Endothelial cell of umbilical vein (primary cell): ENCODE measurements at regions not wholly inside any gene's neighbourhood (a gene's known extent, or its start where the extent isn't known, plus 50 kb on each side); places are given as distances from the start of the nearest gene placed in this dataset.

Source experiments
- BruUV-seq: library from RNA; stranded (reverse); fragments of 400-500 nt; replicated peaks from 2 replicates; lab custom pipeline; 2021; lab: Mats Ljungman, UMichigan
- CTCF ChIA-PET: fragments of 300-600, 350-600 bp; sonication (Branson Sonifier 250); formaldehyde crosslinking; loops from one replicate; lab custom pipeline; 2021; ENCODE audit warnings: antibody characterized with exemption, inconsistent platforms; lab: Charles Lee
- POLR2A ChIA-PET: fragments of 300-600, 350-600 bp; sonication (Branson Sonifier 250); formaldehyde crosslinking; loops from one replicate; lab custom pipeline; 2021; ENCODE audit warnings: antibody characterized with exemption, inconsistent platforms; lab: Charles Lee
- DNase-seq: peaks from one replicate; pipeline ENCODE4 v3.0.0-alpha.2; 2011; ENCODE audit warnings: low read depth, low spot score
- FAIRE-seq: peaks from 2 replicates; lab custom pipeline; 2011; peaks lifted over from hg19 to GRCh38; lab: Jason Lieb, UNC
- H2AFZ ChIP-seq: 2 replicates; pipeline ENCODE4 v1.6.0; 2012; ENCODE audit warnings: low read depth, low read length, control low read depth, inconsistent platforms
- H3K27ac ChIP-seq: 2 replicates; pipeline ENCODE4 v1.5.1; 2011; ENCODE audit warnings: low read depth, mild to moderate bottlenecking, control low read depth, low read length, moderate library complexity; ENCODE audit not compliant: insufficient read depth
- H3K27me3 ChIP-seq, 2 experiments: 2 replicates each; pipeline versions ENCODE4 v1.6.0 to v1.6.1; 2011; ENCODE audit warnings: low read length in 2 of 2, mixed read lengths in 1 of 2; ENCODE audit not compliant: control insufficient read depth in 2 of 2, insufficient read depth in 2 of 2
- H3K36me3 ChIP-seq, 2 experiments: 2 replicates in 1 of 2; 3 replicates in 1 of 2; pipeline ENCODE4 v1.5.1; 2011; ENCODE audit warnings: low read length in 2 of 2, mild to moderate bottlenecking in 1 of 2, moderate library complexity in 1 of 2; ENCODE audit not compliant: control insufficient read depth in 2 of 2, insufficient read depth in 2 of 2; ENCODE audit errors: extremely low read depth in 1 of 2
- H3K4me1 ChIP-seq: 3 replicates; pipeline ENCODE4 v1.5.1; 2011; ENCODE audit warnings: mild to moderate bottlenecking, low read length; ENCODE audit not compliant: control insufficient read depth, insufficient read depth; ENCODE audit errors: extremely low read depth
- H3K4me2 ChIP-seq: 2 replicates; pipeline ENCODE4 v1.6.1; 2011; ENCODE audit warnings: low read length, control low read depth, mixed read lengths; ENCODE audit not compliant: insufficient read depth
- H3K4me3 ChIP-seq, 3 experiments: fragments of 200-600 bp in 1 of 3; sonication (generic), shearing (Covaris generic) in 1 of 3; replicated peaks in 1 of 3; 2 replicates each; pipeline ENCODE4 v1.5.1; 2011 to 2016; ENCODE audit warnings: control low read depth in 3 of 3, low read length in 3 of 3, mild to moderate bottlenecking in 2 of 3, inconsistent platforms in 1 of 3, low read depth in 1 of 3, moderate library complexity in 1 of 3; ENCODE audit not compliant: insufficient read depth in 1 of 3
- H3K79me2 ChIP-seq: 2 replicates; pipeline ENCODE4 v1.6.0; 2012; ENCODE audit warnings: low read length, inconsistent platforms; ENCODE audit not compliant: control insufficient read depth, insufficient read depth
- H3K9ac ChIP-seq: replicated peaks from 2 replicates; pipeline ENCODE3; 2011; ENCODE audit warnings: low read length, control low read depth; ENCODE audit not compliant: insufficient read depth; ENCODE audit errors: extremely low read depth
- H3K9me1 ChIP-seq: replicated peaks from 3 replicates; pipeline ENCODE4 v1.6.0; 2011; ENCODE audit warnings: mild to moderate bottlenecking, low read length; ENCODE audit not compliant: control insufficient read depth, insufficient read depth; ENCODE audit errors: extremely low read depth
- H3K9me3 ChIP-seq: replicated peaks from 2 replicates; pipeline ENCODE4 v1.5.1; 2012; ENCODE audit warnings: low read length, inconsistent platforms; ENCODE audit not compliant: control insufficient read depth, insufficient read depth
- H4K20me1 ChIP-seq: replicated peaks from 2 replicates; pipeline ENCODE3; 2011; ENCODE audit warnings: mild to moderate bottlenecking, low read length; ENCODE audit not compliant: control insufficient read depth, insufficient read depth; ENCODE audit errors: extremely low read depth
- EZH2 ChIP-seq: IDR thresholded peaks from 2 replicates; pipeline ENCODE4 v1.6.1; 2012; ENCODE audit warnings: borderline replicate concordance, low read depth, mild to moderate bottlenecking, moderate library complexity, low read length, inconsistent platforms; ENCODE audit not compliant: severe bottlenecking
- FOS ChIP-seq: IDR thresholded peaks from 2 replicates; pipeline ENCODE4 v1.6.1; 2011; ENCODE audit warnings: mild to moderate bottlenecking, low read length, moderate library complexity, borderline replicate concordance; ENCODE audit not compliant: insufficient read depth
- GATA2 ChIP-seq: IDR thresholded peaks from 2 replicates; pipeline ENCODE4 v1.7.0; 2011; ENCODE audit warnings: low read depth, mild to moderate bottlenecking, moderate library complexity, mixed read lengths, low read length; ENCODE audit not compliant: insufficient read length, insufficient read depth
- JUN ChIP-seq: IDR thresholded peaks from 2 replicates; pipeline ENCODE4 v1.6.1; 2011; ENCODE audit warnings: borderline replicate concordance, low read depth; ENCODE audit not compliant: insufficient read length, insufficient read depth
- MYC ChIP-seq: IDR thresholded peaks from one replicate; pipeline ENCODE4 v1.6.1; 2011; ENCODE audit warnings: mild to moderate bottlenecking, low read depth, low read length
- POLR2A ChIP-seq: IDR thresholded peaks from 2 replicates; pipeline ENCODE4 v1.6.1; 2012; ENCODE audit warnings: low read depth, mild to moderate bottlenecking, control low read depth, low read length
- POLR2AphosphoS5 ChIP-seq: IDR thresholded peaks from 2 replicates; pipeline ENCODE4 v1.6.1; 2012; ENCODE audit warnings: low read depth, mild to moderate bottlenecking, control low read depth, low read length, moderate library complexity; ENCODE audit not compliant: insufficient read depth
- dilution Hi-C: fragments of 300-500 bp; cut with MboI; formaldehyde crosslinking; loops from one replicate; pipeline ENCODE4 v1.15.0; 2019; ENCODE audit warnings: low sequenced_read_pairs; ENCODE audit not compliant: extremely low pct_ligation_motif_present
- intact Hi-C: fragments of 100-400 bp; cut with micrococcal nuclease; formaldehyde crosslinking; loops from one replicate; pipeline ENCODE4 v1.10.0; 2022
- TF ChIP-seq, protein P1 (sequence below), 2 donors: IDR thresholded peaks; 1 replicate in 1 of 2; 2 replicates in 1 of 2; pipeline ENCODE4 v1.5.1; 2011; ENCODE audit warnings: low read length in 2 of 2, mild to moderate bottlenecking in 2 of 2, moderate library complexity in 2 of 2, control low read depth in 1 of 2, inconsistent platforms in 1 of 2, low read depth in 1 of 2; ENCODE audit not compliant: insufficient read depth in 1 of 2; ENCODE audit errors: extremely low read depth in 1 of 2
- TF ChIP-seq, protein P2 (sequence below): IDR thresholded peaks from 2 replicates; pipeline ENCODE4 v1.6.1; 2011; ENCODE audit not compliant: insufficient read depth, insufficient read length

DNA sequence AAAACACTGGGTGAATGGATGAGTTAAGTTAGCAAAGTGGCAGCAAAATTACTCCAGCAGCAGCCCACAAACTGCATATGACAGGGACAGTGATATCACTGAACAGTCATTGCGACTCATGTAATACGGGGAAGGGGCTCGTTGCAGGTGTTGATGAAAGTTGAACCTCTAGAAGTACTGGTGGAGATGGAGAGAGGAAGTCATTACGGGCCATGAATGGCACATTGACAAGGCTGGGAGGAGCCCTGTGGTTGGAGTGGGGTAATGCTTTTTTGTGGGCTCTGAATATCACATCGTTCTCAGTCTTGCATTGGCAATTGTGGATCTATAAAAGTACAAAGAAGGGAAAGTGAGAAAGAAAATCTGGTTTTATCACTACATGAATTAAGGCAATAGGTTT is 278.1 kb downstream of the ZPLD1 start:
- CTCF ChIA-PET, result no interaction called here
- DNase-seq, result no peak

DNA sequence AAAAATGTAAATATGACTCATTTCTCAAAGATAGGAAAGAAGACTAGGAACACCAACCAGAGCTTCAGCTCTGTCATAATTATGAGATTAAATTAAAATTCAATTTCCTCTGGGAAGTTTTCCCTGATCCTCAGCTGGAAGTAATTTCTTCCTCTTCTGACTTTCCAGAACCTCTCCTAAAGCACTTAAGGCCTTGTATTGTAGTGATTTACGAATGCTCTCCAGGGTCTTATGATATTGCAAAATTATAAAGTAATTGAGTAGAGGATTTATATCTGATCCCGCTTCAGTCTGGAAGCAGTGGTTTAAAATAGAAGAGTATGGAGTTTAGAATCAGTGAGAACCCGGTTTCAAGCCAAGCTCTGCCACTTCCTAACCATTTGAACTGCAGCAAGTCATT is 279.8 kb downstream of the ZPLD1 start:
- FAIRE-seq, result no peak
- Histone ChIP-seq H3K9me1 (no peaks in the 10 kb centered on the region), H3K36me3 (no peaks in the 10 kb centered on the region), H3K4me3 (no peak overlapping the region), H3K27me3 (no peaks in the 10 kb centered on the region), H3K4me2 (no peak overlapping the region), H3K9me3 (no peaks in the 10 kb centered on the region), H3K27ac (no peak overlapping the region), H4K20me1 (no peaks in the 10 kb centered on the region), H2AFZ (no peak overlapping the region), H3K79me2 (no peaks in the 10 kb centered on the region), H3K9ac (no peak overlapping the region), H3K4me1 (no peaks in the 10 kb centered on the region)
- TF ChIP-seq, protein P1, sequence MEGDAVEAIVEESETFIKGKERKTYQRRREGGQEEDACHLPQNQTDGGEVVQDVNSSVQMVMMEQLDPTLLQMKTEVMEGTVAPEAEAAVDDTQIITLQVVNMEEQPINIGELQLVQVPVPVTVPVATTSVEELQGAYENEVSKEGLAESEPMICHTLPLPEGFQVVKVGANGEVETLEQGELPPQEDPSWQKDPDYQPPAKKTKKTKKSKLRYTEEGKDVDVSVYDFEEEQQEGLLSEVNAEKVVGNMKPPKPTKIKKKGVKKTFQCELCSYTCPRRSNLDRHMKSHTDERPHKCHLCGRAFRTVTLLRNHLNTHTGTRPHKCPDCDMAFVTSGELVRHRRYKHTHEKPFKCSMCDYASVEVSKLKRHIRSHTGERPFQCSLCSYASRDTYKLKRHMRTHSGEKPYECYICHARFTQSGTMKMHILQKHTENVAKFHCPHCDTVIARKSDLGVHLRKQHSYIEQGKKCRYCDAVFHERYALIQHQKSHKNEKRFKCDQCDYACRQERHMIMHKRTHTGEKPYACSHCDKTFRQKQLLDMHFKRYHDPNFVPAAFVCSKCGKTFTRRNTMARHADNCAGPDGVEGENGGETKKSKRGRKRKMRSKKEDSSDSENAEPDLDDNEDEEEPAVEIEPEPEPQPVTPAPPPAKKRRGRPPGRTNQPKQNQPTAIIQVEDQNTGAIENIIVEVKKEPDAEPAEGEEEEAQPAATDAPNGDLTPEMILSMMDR (IDR thresholded peaks at IDR 0.05; ENCODE audit: extremely low read depth in 1 of 2, insufficient read depth in 1 of 2, low read depth in 1 of 2, low read length in 2 of 2), result no peak
- TF ChIP-seq POLR2AphosphoS5 (no peak), POLR2A (no peak), GATA2 (no peak), EZH2 (no peak), FOS (no peak), JUN (no peak), MYC (no peak)
- TF ChIP-seq, protein P2, sequence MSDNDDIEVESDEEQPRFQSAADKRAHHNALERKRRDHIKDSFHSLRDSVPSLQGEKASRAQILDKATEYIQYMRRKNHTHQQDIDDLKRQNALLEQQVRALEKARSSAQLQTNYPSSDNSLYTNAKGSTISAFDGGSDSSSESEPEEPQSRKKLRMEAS, result no peak
- no TSS peak for BruUV-seq
- ChIA-PET POLR2A (no interaction called here), CTCF (no interaction called here)
- intact Hi-C loops (no loop called here), dilution Hi-C loops (no loop called here)
- DNase-seq, result no peak

More for the DNA sequence above, 278.1 kb downstream of the ZPLD1 start:
- Histone ChIP-seq H3K4me2 (no peak overlapping the region), H3K9me1 (no peaks in the 10 kb centered on the region), H3K27me3 (no peaks in the 10 kb centered on the region), H3K27ac (no peak overlapping the region), H3K79me2 (no peaks in the 10 kb centered on the region), H3K9ac (no peak overlapping the region), H2AFZ (no peak overlapping the region), H3K4me3 (no peak overlapping the region), H3K36me3 (no peaks in the 10 kb centered on the region), H3K9me3 (no peaks in the 10 kb centered on the region), H3K4me1 (no peaks in the 10 kb centered on the region), H4K20me1 (no peaks in the 10 kb centered on the region)
- TF ChIP-seq POLR2AphosphoS5, result no peak
- TF ChIP-seq MYC, result no peak
- dilution Hi-C loops, result no loop called here
- intact Hi-C loops, result no loop called here
- POLR2A ChIA-PET, result no interaction called here
- FAIRE-seq, result no peak
- no TSS peak for BruUV-seq
